ENCODE measurements at regions not wholly inside any gene's neighbourhood (a gene's known extent, or its start where the extent isn't known, plus 50 kb on each side); places are given as distances from the start of the nearest gene placed in this dataset.

GRCh38 chr14:76690502-76691105 is 70.7 kb upstream of the VASH1 start:
- Histone ChIP-seq H3K27me3 (ENCODE audit: control insufficient read depth, insufficient read depth, low read length) (no peaks in the 10 kb centered on the region), H3K36me3 (ENCODE audit: control insufficient read depth, low read depth, low read length) (no peaks in the 10 kb centered on the region), H3K27ac (ENCODE audit: low read length) (no peak overlapping the region), H3K4me1 (ENCODE audit: control insufficient read depth, low read depth, low read length) (no peaks in the 10 kb centered on the region), H3K4me3 (ENCODE audit: low read length) (no peak overlapping the region), H3K9me3 (ENCODE audit: control insufficient read depth, low read depth, low read length) (peaks cover 8% of the 10 kb centered on the region), H3K9ac (ENCODE audit: low read length) (no peak overlapping the region)

- Histone ChIP-seq H3K36me3 (ENCODE audit: control insufficient read depth, low read depth, low read length) (no peaks in the 10 kb centered on the region), H3K4me3 (ENCODE audit: low read length) (no peak overlapping the region), H3K9me3 (ENCODE audit: control insufficient read depth, low read depth, low read length) (no peaks in the 10 kb centered on the region), H3K4me1 (ENCODE audit: control insufficient read depth, low read depth, low read length) (no peaks in the 10 kb centered on the region), H3K9ac (ENCODE audit: low read length) (no peak overlapping the region), H3K27me3 (ENCODE audit: control insufficient read depth, insufficient read depth, low read length) (no peaks in the 10 kb centered on the region), H3K27ac (ENCODE audit: low read length) (no peak overlapping the region)
Observed at GRCh38 chr14:76694106-76694505, 67.2 kb upstream of the VASH1 start.

DNA sequence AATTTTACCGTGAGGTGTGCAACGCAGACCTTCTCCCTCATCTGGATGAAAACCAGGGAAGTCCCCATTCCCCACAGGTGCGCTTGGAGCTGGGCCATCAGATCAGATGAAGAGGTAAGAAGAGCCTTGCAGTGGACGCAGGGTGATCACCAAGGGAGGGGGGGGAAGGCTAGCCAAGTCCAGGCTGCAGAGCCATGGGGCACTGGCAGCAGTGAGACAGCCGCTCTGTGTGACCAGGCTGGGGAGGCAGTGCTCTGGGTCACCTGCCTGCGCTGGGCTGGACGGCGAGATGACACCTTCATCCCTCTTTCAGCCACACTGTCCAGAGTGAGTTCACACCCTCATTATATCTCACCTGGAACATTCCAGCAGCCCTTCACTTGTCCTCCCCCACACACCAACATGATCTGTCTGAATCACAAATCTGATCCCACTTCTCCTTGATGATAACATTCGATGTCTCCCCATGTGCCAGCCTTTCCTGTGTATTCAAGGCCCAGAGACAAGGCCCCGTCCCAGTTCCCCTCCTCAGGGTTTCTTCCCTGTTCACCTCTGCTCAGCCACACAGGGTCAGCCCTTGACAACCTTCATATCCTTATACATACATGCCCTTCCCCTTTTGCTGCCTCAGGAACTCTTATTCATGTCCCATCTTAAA is 65.9 kb upstream of the VASH1 start:
- Histone ChIP-seq H3K4me3 (ENCODE audit: low read length) (no peak overlapping the region), H3K36me3 (ENCODE audit: control insufficient read depth, low read depth, low read length) (no peaks in the 10 kb centered on the region), H3K27ac (ENCODE audit: low read length) (no peak overlapping the region), H3K9ac (ENCODE audit: low read length) (no peak overlapping the region), H3K4me1 (ENCODE audit: control insufficient read depth, low read depth, low read length) (no peaks in the 10 kb centered on the region), H3K9me3 (ENCODE audit: control insufficient read depth, low read depth, low read length) (no peaks in the 10 kb centered on the region), H3K27me3 (ENCODE audit: control insufficient read depth, insufficient read depth, low read length) (no peaks in the 10 kb centered on the region)

DNA sequence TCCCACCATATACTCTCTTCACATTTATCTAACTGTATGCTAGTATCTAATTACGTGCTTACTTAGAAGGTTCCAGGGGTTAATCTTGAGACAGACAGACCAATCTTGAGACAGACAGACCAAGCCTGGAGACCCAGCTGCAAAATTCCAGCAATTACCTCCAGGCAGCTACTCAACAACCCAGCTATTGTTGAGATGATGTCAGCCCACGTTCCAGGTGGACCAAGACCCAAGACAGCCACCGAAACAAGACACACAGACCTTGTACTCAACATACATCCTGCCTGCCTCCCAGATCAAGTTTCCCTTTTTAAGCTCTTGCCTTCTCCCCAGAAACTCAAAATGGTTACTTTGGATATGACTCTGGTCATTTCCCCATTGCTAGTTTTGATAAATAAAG is 64.9 kb upstream of the VASH1 start:
- Histone ChIP-seq H3K9ac (ENCODE audit: low read length) (no peak overlapping the region), H3K27me3 (ENCODE audit: control insufficient read depth, insufficient read depth, low read length) (no peaks in the 10 kb centered on the region), H3K27ac (ENCODE audit: low read length) (no peak overlapping the region), H3K9me3 (ENCODE audit: control insufficient read depth, low read depth, low read length) (no peaks in the 10 kb centered on the region), H3K4me1 (ENCODE audit: control insufficient read depth, low read depth, low read length) (no peaks in the 10 kb centered on the region), H3K36me3 (ENCODE audit: control insufficient read depth, low read depth, low read length) (no peaks in the 10 kb centered on the region), H3K4me3 (ENCODE audit: low read length) (no peak overlapping the region)

GRCh38 chr14:76696791-76697190 is 64.5 kb upstream of the VASH1 start:
- Histone ChIP-seq H3K27ac (ENCODE audit: low read length) (no peak overlapping the region), H3K27me3 (ENCODE audit: control insufficient read depth, insufficient read depth, low read length) (no peaks in the 10 kb centered on the region), H3K9me3 (ENCODE audit: control insufficient read depth, low read depth, low read length) (no peaks in the 10 kb centered on the region), H3K9ac (ENCODE audit: low read length) (no peak overlapping the region), H3K36me3 (ENCODE audit: control insufficient read depth, low read depth, low read length) (no peaks in the 10 kb centered on the region), H3K4me1 (ENCODE audit: control insufficient read depth, low read depth, low read length) (no peaks in the 10 kb centered on the region), H3K4me3 (ENCODE audit: low read length) (no peak overlapping the region)

- H3K4me1 ChIP-seq (ENCODE audit: control insufficient read depth, low read depth, low read length), result no peaks in the 10 kb centered on the region
- H3K9ac ChIP-seq (ENCODE audit: low read length), result no peak overlapping the region
- H3K27ac ChIP-seq (ENCODE audit: low read length), result no peak overlapping the region
- no peaks in the 10 kb centered on the region for H3K9me3 ChIP-seq (ENCODE audit: control insufficient read depth, low read depth, low read length)
- no peaks in the 10 kb centered on the region for H3K36me3 ChIP-seq (ENCODE audit: control insufficient read depth, low read depth, low read length)
- H3K27me3 ChIP-seq (ENCODE audit: control insufficient read depth, insufficient read depth, low read length), result no peaks in the 10 kb centered on the region
- H3K4me3 ChIP-seq (ENCODE audit: low read length), result no peak overlapping the region
Observed at GRCh38 chr14:76697246-76697905, 63.9 kb upstream of the VASH1 start.

DNA sequence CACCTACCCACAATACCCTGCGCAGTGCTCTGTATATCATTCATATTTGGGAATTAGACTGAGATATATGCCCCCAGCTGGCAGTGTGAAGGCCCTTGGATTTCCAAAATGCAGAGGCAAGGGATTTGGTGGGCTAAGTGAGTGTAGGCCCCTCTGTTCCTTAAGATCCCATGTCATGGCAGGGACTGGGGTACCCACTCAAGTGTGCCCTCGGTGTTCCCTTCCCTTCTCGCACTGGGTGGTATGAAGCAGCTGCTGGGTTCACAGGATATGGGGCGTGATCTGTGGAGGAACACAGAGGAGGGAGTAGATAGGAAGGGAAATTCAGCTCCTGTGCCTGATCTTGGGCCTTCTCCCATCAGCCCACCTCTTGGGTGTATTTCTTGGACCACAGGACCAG is 63.1 kb upstream of the VASH1 start:
- Histone ChIP-seq H3K9me3 (ENCODE audit: control insufficient read depth, low read depth, low read length) (no peaks in the 10 kb centered on the region), H3K4me1 (ENCODE audit: control insufficient read depth, low read depth, low read length) (no peaks in the 10 kb centered on the region), H3K36me3 (ENCODE audit: control insufficient read depth, low read depth, low read length) (no peaks in the 10 kb centered on the region), H3K27me3 (ENCODE audit: control insufficient read depth, insufficient read depth, low read length) (no peaks in the 10 kb centered on the region), H3K4me3 (ENCODE audit: low read length) (no peak overlapping the region), H3K27ac (ENCODE audit: low read length) (no peak overlapping the region), H3K9ac (ENCODE audit: low read length) (no peak overlapping the region)

GRCh38 chr14:76698631-76699030 is 62.6 kb upstream of the VASH1 start:
- Histone ChIP-seq H3K9ac (ENCODE audit: low read length) (no peak overlapping the region), H3K36me3 (ENCODE audit: control insufficient read depth, low read depth, low read length) (no peaks in the 10 kb centered on the region), H3K27me3 (ENCODE audit: control insufficient read depth, insufficient read depth, low read length) (no peaks in the 10 kb centered on the region), H3K27ac (ENCODE audit: low read length) (no peak overlapping the region), H3K9me3 (ENCODE audit: control insufficient read depth, low read depth, low read length) (no peaks in the 10 kb centered on the region), H3K4me1 (ENCODE audit: control insufficient read depth, low read depth, low read length) (no peaks in the 10 kb centered on the region), H3K4me3 (ENCODE audit: low read length) (no peak overlapping the region)

DNA sequence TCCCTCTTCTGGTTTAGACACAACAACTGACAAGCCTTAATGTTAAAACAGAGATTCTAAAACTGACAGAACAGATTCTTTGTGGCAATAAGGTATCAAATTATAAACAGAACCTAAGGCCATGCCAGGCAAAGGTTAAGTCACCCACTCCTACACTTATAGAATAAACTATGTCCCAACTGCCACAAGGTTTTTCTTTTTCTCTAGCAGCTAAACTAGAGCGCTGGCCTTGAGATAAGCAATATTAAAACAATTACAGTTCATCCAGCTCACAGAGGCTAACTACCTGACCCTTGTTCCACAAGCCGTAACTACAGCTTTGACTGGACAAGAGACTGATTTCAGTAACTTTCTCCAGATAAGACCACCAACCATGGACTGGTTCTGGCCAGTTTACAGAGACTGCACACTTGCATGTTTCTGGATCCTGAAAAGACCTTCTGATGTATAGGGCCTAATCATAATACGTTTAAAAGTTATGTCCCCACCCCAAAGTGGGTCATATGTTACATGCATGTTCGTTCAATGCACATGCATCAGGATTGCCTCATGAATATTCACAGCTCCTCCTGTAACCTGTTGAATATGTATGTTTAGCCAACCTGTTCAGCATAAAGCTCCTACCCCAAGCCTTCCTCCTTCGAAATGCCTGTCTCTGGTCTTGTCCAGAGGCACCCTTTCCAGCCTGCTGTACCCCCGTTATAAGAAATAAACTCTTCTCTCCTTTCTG is 61.9 kb upstream of the VASH1 start:
- H3K9me3 ChIP-seq (ENCODE audit: control insufficient read depth, low read depth, low read length), result no peaks in the 10 kb centered on the region
- H3K27me3 ChIP-seq (ENCODE audit: control insufficient read depth, insufficient read depth, low read length), result no peaks in the 10 kb centered on the region
- no peak overlapping the region for H3K9ac ChIP-seq (ENCODE audit: low read length)
- no peaks in the 10 kb centered on the region for H3K4me1 ChIP-seq (ENCODE audit: control insufficient read depth, low read depth, low read length)
- H3K36me3 ChIP-seq (ENCODE audit: control insufficient read depth, low read depth, low read length), result no peaks in the 10 kb centered on the region
- H3K27ac ChIP-seq (ENCODE audit: low read length), result no peak overlapping the region
- H3K4me3 ChIP-seq (ENCODE audit: low read length), result no peak overlapping the region

GRCh38 chr14:76699939-76700590 is 61.2 kb upstream of the VASH1 start:
- H3K27me3 ChIP-seq (ENCODE audit: control insufficient read depth, insufficient read depth, low read length), result no peaks in the 10 kb centered on the region
- H3K9me3 ChIP-seq (ENCODE audit: control insufficient read depth, low read depth, low read length), result no peaks in the 10 kb centered on the region
- H3K36me3 ChIP-seq (ENCODE audit: control insufficient read depth, low read depth, low read length), result no peaks in the 10 kb centered on the region
- H3K4me3 ChIP-seq (ENCODE audit: low read length), result no peak overlapping the region
- no peaks in the 10 kb centered on the region for H3K4me1 ChIP-seq (ENCODE audit: control insufficient read depth, low read depth, low read length)
- H3K27ac ChIP-seq (ENCODE audit: low read length), result no peak overlapping the region
- no peak overlapping the region for H3K9ac ChIP-seq (ENCODE audit: low read length)

DNA sequence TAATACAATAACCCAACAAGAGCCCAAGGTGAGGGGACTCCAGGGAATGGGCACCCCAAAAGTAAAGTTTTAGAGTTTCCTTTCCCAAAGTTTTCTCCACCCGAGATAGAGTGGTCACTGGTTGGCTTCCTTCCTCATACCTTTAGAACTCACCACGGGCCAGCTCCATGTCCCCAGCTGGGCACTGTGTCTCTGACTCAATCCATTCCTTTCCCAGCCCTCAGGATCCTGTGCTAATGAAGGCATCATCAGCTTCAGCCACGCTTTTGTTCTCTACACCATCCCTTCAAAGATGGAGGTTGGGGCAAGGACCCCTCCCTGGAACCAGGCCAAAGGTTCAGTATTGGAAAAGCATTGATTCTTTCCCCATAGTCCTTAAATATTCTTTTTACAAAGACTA is 59.8 kb upstream of the VASH1 start:
- no peaks in the 10 kb centered on the region for H3K27me3 ChIP-seq (ENCODE audit: control insufficient read depth, insufficient read depth, low read length)
- no peaks in the 10 kb centered on the region for H3K9me3 ChIP-seq (ENCODE audit: control insufficient read depth, low read depth, low read length)
- no peak overlapping the region for H3K27ac ChIP-seq (ENCODE audit: low read length)
- H3K36me3 ChIP-seq (ENCODE audit: control insufficient read depth, low read depth, low read length), result no peaks in the 10 kb centered on the region
- no peaks in the 10 kb centered on the region for H3K4me1 ChIP-seq (ENCODE audit: control insufficient read depth, low read depth, low read length)
- H3K9ac ChIP-seq (ENCODE audit: low read length), result no peak overlapping the region
- H3K4me3 ChIP-seq (ENCODE audit: low read length), result no peak overlapping the region
